PFSK-1 (cell line): ENCODE measurements at regions not wholly inside any gene's neighbourhood (a gene's known extent, or its start where the extent isn't known, plus 50 kb on each side); places are given as distances from the start of the nearest gene placed in this dataset.

Experiments
- SIN3A ChIP-seq: IDR thresholded peaks from 2 replicates; pipeline ENCODE4 v1.6.1; 2012; ENCODE audit warnings: mild to moderate bottlenecking, low read length, moderate library complexity, borderline replicate concordance; ENCODE audit not compliant: insufficient read depth
- TF ChIP-seq, protein P1 (sequence below), 2 experiments: IDR thresholded peaks; 2 replicates each; pipeline versions ENCODE4 v1.6.1 to v1.8.0; 2011 to 2012; ENCODE audit warnings: low read depth in 2 of 2, low read length in 2 of 2, control low read depth in 1 of 2, inconsistent platforms in 1 of 2, mild to moderate bottlenecking in 1 of 2, moderate library complexity in 1 of 2; ENCODE audit not compliant: insufficient read depth in 1 of 2

DNA sequence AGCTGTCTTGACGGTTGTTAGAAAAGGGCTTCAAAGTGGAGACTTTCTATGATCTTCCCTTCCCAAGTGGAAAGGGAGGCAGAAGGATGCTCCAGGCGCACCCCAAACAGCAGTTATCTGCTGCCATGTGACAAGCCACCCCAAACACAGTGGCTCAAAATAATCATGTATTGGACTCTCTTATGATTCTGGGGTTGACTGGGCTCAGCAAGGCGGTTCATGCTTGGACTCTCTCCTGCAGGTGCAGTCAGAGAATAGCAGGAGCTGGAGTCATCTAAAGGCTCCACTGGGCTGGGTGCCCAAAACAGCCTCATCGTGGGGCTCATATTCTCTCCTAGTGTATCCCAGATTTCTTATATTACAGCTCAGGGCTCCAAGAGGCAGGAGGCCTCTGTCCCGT lies 177.6 kb upstream of the IER5L start:
- TF ChIP-seq, protein P1, sequence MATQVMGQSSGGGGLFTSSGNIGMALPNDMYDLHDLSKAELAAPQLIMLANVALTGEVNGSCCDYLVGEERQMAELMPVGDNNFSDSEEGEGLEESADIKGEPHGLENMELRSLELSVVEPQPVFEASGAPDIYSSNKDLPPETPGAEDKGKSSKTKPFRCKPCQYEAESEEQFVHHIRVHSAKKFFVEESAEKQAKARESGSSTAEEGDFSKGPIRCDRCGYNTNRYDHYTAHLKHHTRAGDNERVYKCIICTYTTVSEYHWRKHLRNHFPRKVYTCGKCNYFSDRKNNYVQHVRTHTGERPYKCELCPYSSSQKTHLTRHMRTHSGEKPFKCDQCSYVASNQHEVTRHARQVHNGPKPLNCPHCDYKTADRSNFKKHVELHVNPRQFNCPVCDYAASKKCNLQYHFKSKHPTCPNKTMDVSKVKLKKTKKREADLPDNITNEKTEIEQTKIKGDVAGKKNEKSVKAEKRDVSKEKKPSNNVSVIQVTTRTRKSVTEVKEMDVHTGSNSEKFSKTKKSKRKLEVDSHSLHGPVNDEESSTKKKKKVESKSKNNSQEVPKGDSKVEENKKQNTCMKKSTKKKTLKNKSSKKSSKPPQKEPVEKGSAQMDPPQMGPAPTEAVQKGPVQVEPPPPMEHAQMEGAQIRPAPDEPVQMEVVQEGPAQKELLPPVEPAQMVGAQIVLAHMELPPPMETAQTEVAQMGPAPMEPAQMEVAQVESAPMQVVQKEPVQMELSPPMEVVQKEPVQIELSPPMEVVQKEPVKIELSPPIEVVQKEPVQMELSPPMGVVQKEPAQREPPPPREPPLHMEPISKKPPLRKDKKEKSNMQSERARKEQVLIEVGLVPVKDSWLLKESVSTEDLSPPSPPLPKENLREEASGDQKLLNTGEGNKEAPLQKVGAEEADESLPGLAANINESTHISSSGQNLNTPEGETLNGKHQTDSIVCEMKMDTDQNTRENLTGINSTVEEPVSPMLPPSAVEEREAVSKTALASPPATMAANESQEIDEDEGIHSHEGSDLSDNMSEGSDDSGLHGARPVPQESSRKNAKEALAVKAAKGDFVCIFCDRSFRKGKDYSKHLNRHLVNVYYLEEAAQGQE (IDR thresholded peaks at IDR 0.05; ENCODE audit: insufficient read depth in 1 of 2, low read depth in 2 of 2, low read length in 2 of 2), result no peak
- TF ChIP-seq SIN3A, result no peak
